ENCODE measurements at regions not wholly inside any gene's neighbourhood (a gene's known extent, or its start where the extent isn't known, plus 50 kb on each side); places are given as distances from the start of the nearest gene placed in this dataset.

GRCh38 chr5:25713259-25713658 lies 1068.5 kb upstream of the CDH10 start:
- no peak overlapping the region for H3K4me3 ChIP-seq (ENCODE audit: low read depth, low read length)
- H3K9me3 ChIP-seq (ENCODE audit: control insufficient read depth, insufficient read depth, low read length) = peaks cover 3% of the 10 kb centered on the region; the same call in 1 of the 2 replicates
- H3K27me3 ChIP-seq (ENCODE audit: control insufficient read depth, insufficient read depth, low read length) = no peaks in the 10 kb centered on the region
- DNase-seq (ENCODE audit: low read depth, low spot score) = no peak
- ChIA-PET POLR2A (no interaction called here), CTCF (no interaction called here)
- no peak for TF ChIP-seq CTCF (IDR thresholded peaks at IDR 0.05; ENCODE audit: low read depth, low read length)
- no peak overlapping the region for H3K27ac ChIP-seq (ENCODE audit: low read depth, low read length)

- Histone ChIP-seq H3K27ac (ENCODE audit: low read depth, low read length) (no peak overlapping the region), H3K27me3 (ENCODE audit: control insufficient read depth, insufficient read depth, low read length) (no peaks in the 10 kb centered on the region), H3K4me3 (ENCODE audit: low read depth, low read length) (no peak overlapping the region), H3K9me3 (ENCODE audit: control insufficient read depth, insufficient read depth, low read length) (no peaks in the 10 kb centered on the region; the same call in 1 of the 2 replicates)
- TF ChIP-seq CTCF (IDR thresholded peaks at IDR 0.05; ENCODE audit: low read depth, low read length) = no peak
- ChIA-PET CTCF (no interaction called here), POLR2A (no interaction called here)
- DNase-seq (ENCODE audit: low read depth, low spot score) = no peak
Measured at GRCh38 chr5:25707093-25707492, 1062.3 kb upstream of the CDH10 start.

- CTCF ChIA-PET = no interaction called here
Measured at GRCh38 chr5:25701936-25702335, 1057.2 kb upstream of the CDH10 start.

GRCh38 chr5:25694801-25695200 lies 1050.0 kb upstream of the CDH10 start:
- no peaks in the 10 kb centered on the region for H3K27me3 ChIP-seq (ENCODE audit: control insufficient read depth, insufficient read depth, low read length)
- ChIA-PET POLR2A (no interaction called here), CTCF (no interaction called here)
- DNase-seq (ENCODE audit: low read depth, low spot score) = no peak
- H3K9me3 ChIP-seq (ENCODE audit: control insufficient read depth, insufficient read depth, low read length) = no peaks in the 10 kb centered on the region
- no peak overlapping the region for H3K4me3 ChIP-seq (ENCODE audit: low read depth, low read length)
- no peak for TF ChIP-seq CTCF (IDR thresholded peaks at IDR 0.05; ENCODE audit: low read depth, low read length)
- H3K27ac ChIP-seq (ENCODE audit: low read depth, low read length) = no peak overlapping the region

More at GRCh38 chr5:25701936-25702335, 1057.2 kb upstream of the CDH10 start:
- Histone ChIP-seq H3K4me3 (ENCODE audit: low read depth, low read length) (no peak overlapping the region), H3K27ac (ENCODE audit: low read depth, low read length) (no peak overlapping the region), H3K27me3 (ENCODE audit: control insufficient read depth, insufficient read depth, low read length) (no peaks in the 10 kb centered on the region), H3K9me3 (ENCODE audit: control insufficient read depth, insufficient read depth, low read length) (no peaks in the 10 kb centered on the region; the same call in 1 of the 2 replicates)
- TF ChIP-seq CTCF (IDR thresholded peaks at IDR 0.05; ENCODE audit: low read depth, low read length) = no peak
- POLR2A ChIA-PET = no interaction called here
- DNase-seq (ENCODE audit: low read depth, low spot score) = no peak

- TF ChIP-seq CTCF (IDR thresholded peaks at IDR 0.05; ENCODE audit: low read depth, low read length) = no peak
- CTCF ChIA-PET = no interaction called here
Measured at GRCh38 chr5:25688156-25688555, 1043.4 kb upstream of the CDH10 start.

More at GRCh38 chr5:25688156-25688555, 1043.4 kb upstream of the CDH10 start:
- Histone ChIP-seq H3K9me3 (ENCODE audit: control insufficient read depth, insufficient read depth, low read length) (no peaks in the 10 kb centered on the region), H3K27me3 (ENCODE audit: control insufficient read depth, insufficient read depth, low read length) (no peaks in the 10 kb centered on the region), H3K27ac (ENCODE audit: low read depth, low read length) (no peak overlapping the region), H3K4me3 (ENCODE audit: low read depth, low read length) (no peak overlapping the region)
- no peak for DNase-seq (ENCODE audit: low read depth, low spot score)
- POLR2A ChIA-PET = no interaction called here

All from AG04450 (cell line).